ENCODE measurements at regions not wholly inside any gene's neighbourhood (a gene's known extent, or its start where the extent isn't known, plus 50 kb on each side); places are given as distances from the start of the nearest gene placed in this dataset.
"Not testable (repeated sequence)": the region's sequence is repeated elsewhere in the genome, so short reads cannot be mapped to it uniquely, and the experiment has no call there.

DNA sequence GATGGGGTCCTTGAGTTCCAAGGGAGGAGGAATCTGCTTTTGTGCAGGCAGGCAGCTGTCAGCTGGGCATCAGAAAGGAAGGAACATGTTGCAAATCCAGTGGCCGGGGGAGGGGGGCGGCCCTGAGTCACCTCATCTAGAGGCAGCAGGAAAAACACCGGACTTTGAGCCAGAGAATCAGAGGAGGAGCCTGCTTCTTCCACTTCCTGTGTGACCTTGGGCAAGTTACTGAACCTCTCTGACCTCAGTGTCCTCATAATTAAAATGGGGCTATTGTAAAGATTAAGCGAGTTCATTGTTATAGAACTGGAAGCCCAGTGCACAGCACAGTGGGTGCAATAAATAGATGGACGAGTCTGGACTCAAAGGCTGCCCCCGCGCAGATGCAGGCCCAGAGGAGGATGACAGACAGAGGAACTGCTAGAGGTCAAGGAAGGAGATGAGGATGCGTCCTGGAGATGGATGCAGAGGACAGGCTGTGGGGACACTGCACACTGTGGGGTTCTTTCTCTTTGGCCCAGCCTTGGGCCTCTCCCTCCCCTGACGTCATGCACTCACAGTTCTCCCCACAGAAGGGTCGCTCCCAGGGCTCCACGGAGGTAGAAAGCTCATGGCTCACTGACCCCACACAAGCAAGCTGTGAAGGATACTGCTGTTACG, 714.3 kb downstream of the MATN1 start:
- no peak for DNase-seq

DNA sequence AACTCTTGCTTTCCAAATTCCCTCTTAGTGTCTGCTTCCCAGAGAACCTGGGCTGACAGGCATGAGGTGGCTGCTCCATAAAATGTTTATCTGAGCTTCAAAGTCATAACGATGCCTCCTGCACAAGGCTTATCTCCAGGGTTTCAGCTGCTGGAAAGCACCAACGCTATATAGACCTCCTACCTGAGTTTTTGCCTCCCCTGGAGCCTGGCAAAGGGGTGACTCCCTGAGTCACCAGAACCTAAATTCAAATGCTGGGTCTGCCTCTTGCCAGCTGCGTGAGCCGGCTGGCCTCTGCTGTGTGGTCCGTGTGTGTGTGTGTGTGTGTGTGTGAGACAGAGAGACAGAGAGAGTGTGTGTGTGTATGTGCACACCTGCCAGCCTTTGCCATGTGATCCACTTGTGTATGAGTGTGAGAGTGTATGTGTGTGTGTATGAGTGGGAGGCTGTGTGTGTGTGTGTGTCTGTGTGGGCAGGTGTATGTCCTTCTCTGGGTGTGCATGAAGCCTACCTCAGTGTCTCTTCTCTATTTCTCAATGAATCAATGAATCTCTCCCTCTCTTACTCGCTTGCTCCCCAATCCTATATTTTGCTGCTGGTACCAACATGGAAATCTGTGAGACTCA, 714.9 kb downstream of the MATN1 start:
- peak; percentile 38 for DNase-seq

DNA sequence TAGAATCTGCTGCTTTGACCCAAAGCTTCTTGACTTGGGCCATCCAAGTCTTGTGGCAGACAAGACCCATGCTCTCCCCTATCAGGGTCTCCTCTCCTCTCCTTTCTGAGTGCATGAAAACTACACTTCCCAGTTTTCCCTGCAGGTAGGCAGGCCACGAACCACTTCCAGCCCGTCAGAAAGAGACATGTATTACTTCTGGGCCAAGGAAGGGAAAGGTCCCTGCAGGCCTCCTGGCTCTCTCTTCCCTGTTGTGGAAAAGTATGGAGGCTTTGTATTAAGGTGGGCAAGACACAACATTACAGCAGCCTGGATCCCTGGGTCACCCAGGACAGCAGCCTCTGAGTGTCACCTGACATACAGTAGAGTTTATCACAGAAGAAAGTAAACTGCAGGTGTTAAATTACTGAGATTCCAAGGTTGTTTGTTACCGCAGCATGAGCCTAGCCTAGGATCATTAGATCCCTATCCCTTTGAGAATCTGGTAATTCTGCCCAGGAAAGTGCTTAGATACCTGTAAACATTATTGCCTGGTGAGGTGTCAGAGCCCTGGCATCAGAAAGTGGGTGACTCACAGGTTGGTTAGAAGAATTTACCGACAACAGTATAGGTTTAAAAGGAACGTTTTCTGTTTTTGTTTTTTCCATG, 717.3 kb downstream of the MATN1 start:
- no peak for DNase-seq

DNA sequence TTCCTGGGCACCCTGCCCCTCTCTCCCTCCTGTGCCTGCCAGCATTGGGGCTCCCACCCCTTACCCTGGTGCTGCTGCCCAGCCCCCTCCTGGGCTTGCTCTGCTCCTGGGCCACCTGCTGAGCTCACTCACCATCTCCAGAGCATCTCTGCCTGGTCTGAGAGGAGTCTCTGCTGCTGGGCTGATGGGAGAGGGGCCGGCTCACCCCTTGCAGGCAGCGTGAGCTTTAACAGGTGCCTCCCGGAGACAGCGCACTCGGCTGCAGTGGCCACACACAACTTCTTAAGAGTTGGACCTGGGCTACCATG, 721.7 kb downstream of the MATN1 start:
- no peak for DNase-seq

DNA sequence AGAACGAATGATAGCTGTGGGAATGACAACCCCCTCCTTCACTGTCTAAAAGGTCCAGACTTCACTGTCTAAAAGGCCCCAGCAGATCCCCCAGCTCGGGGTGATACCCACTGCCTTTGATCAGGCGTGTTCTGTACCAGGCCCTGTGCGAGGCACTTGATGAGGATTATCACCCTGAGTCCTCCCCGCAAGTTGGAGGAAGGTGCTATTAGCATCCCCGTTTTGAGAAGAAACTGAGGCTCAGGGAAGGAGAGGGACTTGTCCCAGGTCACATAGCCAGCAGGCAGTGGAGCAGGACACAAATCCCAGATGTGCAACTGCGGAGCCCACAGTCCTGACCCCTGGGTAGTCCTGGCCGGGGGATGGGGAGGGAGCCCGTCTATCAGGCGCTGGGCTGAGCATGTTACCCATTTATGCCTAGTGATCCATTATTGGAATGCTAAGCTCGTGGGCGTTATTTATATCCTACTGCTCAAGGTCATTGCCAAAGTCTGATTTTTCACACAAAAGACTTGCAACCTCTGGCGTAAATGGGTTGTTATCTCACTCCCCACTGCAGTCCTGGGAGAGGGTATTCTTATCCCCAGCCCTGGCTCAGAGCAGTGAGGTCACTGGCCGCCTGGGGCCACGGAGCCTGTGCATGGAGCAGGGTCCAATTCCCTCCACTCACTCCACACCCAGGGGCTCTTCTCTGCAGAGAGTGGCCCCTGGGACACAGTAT, 722.2 kb downstream of the MATN1 start:
- no peak for DNase-seq

DNA sequence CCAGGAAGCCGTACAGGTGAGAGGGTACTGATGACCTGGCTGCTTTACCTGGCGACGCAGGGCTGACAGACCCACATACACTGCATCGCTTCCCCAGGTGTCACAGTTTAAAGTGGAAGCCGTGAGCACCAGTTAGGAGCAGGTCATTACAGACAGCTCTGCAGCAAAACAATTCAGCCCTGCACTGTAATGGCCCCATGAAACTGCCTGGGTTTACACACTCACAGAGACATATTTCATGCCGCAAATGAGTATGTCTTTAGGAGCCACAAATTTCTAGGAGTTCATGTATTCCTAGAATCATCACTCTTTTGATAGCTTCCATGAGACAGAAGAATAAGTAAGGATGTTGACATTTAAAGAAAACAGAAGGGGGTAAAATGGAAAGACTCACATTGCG, 723.1 kb downstream of the MATN1 start:
- no peak for DNase-seq

DNA sequence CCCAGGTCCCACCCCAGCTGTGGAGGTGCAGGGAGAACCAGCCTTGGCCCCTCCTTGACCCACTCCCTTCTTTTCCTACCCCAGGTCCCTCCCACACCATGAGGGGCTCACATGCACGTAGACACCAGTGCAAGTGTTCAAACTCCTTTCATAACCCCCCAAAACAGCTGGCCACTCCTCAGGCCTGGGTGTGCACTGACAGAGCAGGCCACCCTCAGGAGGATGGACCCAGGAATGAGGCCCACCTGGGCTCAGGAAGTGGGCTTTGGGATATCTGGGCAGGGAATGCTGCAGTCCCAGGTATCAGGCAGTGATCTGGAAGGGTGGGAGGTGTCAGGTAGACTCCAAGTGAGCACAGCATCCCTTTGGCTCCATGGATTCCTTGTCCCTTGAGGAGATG, 723.8 kb downstream of the MATN1 start:
- DNase-seq: no peak

DNA sequence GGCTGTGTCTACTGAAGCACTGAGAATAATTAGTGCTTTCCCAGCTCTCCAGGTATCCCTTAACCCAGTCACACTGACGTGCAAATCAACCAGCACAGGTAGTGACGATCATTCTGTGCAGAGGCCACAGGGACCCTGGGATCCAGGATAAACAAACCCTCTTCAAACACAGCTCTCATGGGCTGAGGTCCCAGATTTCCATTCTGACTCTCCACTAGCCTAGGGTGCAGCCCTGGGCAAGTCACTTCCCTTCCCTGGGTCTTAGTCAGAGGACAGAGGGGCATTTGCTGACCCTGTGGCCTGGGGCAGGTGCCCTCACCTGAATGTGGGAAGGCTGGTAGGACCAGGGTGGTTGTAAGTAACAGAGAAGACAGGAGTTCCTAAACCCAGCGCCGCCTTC, 724.7 kb downstream of the MATN1 start:
- DNase-seq: no peak

DNA sequence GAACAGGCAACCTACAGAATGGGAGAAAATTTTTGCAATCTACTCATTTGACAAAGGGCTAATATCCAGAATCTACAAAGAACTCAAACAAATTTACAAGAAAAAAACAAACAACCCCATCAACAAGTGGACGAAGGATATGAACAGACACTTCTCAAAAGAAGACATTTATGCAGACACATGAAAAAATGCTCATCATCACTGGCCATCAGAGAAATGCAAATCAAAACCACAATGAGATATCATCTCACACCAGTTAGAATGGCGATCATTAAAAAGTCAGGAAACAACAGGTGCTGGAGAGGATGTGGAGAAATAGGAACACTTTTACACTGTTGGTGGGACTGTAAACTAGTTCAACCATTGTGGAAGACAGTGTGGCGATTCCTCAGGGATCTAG, 725.6 kb downstream of the MATN1 start:
- DNase-seq: not testable (repeated sequence)

DNA sequence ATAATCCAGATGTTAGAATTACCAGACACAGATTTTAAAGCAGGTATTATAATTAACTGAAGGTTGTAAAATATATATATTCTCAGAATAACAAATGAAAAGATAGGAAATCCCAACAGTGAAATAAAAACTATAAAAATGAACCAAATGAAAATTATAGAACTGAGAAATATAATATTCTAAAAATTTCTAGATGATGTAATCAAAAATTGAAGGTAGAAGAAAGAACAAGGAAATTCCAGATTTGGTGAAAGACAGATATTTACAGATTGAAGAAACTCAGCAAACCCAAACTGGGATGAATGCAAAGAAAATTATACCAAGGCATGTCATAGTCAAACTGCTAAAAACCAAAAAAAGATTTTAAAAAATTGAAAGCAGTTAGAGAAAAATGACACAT, 729.4 kb downstream of the MATN1 start:
- DNase-seq: no peak

DNA sequence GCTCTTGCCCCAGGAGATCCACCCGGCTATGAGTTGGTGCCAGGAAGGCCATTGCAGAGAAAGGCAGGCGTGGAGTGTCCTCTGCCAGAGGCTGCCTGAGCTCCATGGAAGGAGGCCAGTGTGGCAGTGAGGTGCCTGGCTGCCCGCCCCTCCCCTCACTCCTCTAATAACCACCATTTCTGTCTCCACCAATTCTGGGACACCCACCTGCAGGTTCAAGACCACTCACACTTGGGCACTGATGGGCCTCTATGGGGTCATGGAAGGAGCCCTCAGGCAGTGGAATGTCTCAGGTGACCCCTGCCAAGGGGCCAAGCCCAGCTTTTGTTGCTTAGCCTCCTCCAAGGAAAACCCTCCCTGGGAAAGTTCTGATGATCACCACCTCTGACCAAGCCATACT, 731.6 kb downstream of the MATN1 start:
- DNase-seq: no peak

DNA sequence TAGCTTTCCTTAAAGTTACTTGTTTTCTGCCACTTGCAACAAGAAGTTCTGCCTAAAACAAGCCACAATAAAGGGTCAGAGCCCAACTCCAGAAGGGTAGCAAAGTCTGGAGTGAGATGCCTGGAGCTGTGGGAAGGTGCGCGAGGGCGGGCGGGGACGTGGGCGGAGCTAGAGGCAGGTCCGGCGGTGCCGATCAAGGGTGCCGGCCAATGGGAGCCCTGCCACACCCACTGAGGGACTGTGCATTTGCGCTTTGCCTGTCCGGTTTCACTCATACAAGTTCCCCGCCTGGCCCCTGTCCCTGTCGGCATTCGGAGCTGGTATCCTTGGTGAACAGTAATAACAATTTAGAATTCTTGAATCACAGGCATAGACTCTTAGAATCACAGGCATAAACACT, 732.4 kb downstream of the MATN1 start:
- no peak for DNase-seq

DNA sequence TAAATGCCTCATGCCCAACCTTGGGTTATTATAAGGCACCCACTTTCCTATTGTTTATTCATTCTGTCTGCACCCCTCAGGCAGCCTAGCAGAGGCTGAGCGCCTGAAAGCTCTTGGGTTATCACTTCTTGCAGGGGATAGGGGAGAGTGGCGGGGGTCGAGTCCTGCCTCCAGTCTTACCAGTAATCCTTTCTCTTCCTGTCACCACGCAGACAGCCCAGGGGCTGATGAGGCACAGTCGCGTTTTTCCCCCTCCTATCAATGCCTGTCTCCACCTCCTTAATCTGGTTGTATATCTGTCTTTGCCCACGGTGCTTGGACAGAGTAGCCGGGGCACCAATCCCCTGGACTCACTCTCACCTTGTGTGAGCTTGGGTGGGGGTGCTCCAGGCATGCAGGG, 733.1 kb downstream of the MATN1 start:
- no peak for DNase-seq

DNA sequence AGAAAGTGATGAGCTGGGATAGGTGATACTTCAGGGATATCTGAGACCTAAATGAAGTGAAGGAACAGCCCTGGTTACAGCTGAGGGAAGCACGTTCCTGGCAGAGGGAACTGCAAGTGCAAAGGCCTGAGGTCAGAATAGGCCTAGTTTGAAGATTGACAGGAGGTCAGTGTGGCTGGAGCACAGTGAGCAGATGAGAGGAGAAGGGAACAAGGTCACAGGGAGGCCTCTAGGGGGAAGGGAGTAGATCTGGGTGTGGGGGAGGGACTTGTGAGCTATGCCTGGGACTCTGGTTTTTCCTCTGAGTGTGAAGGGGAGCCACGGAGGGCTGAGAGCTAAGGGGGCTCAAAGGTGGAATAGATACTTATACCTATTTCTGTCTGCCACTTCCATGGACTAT, 736.4 kb downstream of the MATN1 start:
- no peak for DNase-seq

DNA sequence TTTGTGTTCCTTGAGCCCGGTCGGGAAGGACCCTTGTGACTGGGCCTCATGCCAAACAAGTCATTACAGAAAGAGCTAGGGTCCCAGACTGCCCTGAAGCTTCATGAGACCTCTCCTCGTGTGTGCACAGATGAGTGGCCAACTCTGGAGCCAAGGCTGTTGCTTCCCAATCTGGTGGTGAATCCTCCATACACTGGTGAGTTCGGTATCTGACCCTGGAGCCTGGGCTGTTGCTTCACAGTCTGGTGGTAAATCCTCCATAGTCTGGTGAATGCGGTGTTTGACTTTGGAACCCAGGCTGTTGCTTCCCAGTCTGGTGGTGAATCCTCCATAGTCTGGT, 737.8 kb downstream of the MATN1 start:
- DNase-seq: no peak

DNA sequence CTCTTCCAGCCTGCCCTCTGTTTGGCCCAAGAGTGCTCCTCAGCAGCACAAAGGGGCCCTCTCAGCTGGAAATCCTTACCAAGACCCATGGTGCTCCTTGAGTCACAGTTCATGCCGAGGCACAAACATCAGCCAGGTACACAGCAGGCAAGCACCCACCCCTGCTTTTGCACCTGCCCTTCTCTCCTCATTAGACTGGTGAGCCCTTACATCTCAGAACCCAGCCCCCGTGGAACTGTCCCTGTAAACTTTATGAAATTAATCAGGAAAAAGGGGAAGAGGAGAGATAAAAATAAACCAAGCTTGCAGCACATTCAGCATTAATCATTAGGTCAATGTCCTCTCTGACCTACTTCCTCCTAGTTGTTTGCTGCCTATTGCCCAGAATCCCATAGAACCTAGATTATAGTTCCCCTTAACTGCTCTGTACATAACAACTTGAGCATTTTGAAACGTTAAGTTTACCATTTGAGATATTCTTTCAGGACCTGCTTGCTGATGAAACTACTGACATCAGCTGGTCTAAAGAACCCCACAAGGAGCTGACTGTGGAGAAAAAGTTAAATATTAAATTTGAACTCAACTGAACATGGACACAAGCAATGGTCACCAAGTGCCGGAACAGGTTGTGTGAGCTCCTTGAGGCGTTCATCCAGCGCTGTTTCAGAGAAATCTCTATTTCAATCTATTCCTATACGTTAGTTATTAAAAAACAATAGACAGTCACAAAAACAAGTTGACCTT, 738.4 kb downstream of the MATN1 start:
- DNase-seq: no peak

DNA sequence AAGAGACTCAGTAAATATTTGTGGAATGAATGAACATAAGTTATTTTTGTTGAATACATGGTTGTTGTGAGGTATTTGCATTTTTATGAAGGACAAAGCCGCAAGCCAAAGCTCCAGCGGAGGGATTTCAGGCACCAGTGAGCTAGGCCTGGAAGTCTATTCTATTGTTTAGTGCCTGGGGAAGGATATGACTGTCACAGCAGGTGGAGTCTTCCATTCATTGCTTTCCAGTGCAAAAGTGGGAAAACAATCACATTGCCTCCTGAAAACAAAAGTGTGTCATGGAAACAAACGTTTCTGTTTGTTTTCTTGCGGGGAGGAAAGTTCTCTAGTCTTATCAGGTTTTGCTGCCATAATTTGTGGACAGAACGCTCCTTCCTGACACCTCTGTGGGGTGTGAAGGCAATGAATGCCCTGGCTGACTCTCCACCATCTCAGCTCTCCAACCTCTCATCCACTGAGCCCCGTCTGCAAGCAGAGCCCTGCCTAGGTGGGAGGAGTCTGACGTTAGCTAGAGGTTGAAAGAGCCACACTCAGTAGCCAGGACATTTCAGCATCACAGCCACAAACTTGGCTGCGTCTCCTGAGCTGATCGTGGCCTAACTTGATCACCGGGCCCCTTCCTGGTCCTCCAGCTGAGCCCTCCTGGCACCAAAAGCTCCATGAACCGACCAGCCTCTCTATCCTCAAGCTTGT, 739.1 kb downstream of the MATN1 start:
- DNase-seq: no peak

DNA sequence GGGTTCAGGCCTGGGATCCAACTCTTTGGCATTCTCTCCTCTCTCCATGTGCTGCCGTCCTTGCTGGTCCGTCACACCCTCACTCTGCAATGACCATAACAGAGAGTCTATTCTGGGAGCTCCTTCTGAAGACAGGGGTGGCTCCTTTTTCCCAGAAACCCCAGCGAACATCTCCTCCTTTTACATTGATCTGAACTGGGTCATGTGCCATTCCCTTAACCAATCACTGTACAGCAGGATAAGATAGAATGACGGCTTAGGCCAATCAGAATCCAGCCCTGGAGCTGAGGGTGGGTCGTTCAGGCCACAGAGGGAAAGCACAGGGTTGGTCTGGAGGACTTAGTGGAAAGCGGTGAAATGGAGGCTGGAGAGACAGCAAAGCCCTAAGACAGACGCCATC, 740.1 kb downstream of the MATN1 start:
- DNase-seq: no peak

DNA sequence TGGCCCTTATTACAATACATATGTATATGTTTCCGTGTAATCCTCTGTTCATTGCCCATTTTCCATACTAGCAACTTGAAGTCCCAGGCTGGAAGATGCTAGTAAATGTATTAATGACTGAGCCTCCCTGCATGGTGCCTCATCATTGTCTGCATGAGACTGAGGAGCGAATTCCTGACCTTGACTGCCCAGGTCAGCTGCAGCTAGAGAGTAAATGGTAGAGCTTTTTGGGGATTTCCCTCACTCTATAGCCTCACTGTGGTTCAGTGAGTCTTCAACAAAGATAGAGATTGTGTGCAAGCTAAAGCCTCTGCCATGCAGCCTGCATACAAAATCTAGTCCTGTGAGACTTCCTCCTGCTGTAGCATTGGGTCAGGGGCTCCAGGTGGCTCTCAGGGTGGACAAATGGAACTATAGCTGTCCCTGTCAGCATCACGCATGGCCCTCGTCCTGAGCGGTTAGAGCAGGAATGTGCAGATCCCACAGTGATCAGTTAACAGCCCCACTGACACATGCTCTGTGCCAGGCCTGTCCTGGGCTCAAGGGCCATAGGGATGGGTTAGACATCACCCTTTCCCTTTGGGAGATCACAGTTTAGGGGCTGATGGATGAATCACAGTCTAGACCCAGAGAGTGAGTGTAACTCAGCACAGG, 741.7 kb downstream of the MATN1 start:
- no peak for DNase-seq

DNA sequence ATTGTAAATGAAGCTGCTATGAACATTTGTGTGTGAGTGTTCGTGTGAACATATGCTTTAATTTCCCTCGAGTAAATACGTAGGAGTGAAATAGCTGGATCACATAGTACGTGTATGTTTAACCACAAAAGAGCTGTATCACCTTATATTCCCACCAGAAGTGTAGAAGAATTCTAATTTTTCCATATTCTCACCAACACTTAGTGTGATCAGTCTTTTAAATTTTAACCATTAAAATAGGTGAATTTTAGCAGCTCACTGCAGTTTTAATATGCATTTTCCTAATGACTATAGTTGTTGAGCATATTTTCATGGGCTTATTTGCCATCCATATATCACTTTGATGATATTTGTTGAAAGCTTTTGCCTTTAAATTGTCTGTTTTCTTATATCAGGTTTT, 741.2 kb downstream of the PTPRU start:
- DNase-seq: no peak

DNA sequence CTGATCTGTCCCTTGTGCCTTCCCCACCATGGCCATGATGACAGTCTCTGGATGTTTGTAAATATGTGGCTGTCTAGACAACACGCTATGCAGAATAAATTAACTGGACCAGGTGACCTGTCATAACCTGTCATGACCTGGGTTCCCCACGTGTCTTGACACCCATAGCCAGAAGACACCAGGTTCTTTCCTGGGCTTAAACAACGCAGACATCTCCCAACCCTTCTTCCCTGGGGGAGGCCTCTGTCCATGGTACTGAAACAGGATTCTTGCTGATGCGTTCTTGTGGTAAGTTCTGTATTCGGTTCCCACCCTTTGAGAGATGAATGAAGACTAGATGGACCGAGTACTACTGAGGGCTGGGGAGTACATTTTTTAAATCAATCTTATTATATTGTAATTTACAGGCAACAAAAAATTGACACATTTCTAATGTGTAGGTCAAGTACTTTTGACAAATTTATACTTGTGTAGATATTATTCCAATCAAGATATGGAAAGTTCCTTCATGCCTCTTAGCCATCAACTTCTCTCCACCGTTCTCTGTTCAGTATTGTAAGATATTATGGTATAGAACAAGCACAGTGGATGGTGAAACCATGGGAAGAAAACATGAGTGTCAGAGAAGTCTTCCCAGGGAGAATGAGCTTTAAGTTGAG, 738.8 kb downstream of the PTPRU start:
- no peak for DNase-seq

DNA sequence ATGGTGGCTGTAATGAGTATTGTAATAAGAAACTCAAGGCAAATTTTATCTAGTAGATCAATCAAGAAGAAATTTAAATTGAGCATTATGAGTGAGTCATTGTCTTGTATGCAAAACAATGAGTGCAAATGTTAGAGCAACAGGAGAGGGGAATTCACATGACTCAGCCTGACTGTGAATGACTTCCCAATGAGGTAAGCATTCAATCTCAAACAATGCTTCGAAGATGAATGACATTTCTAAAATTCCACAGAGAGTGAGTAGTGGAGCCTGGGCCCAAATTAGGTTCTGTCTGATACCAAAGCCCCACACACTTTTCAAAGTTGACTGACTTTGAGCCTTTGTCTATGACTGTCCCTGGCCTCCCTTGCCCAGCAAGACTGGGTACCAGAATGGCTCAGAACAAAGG, 738.0 kb downstream of the PTPRU start:
- DNase-seq: no peak
